ENCODE measurements at regions not wholly inside any gene's neighbourhood (a gene's known extent, or its start where the extent isn't known, plus 50 kb on each side); places are given as distances from the start of the nearest gene placed in this dataset.

- TF ChIP-seq CTCF (IDR thresholded peaks at IDR 0.05; ENCODE audit: borderline replicate concordance, insufficient read depth, low read depth, low read length): no peak
- H3K4me3 ChIP-seq (ENCODE audit: low read depth, low read length): no peak overlapping the region
These were observed 304.3 kb upstream of the NCAM1 start for GRCh38 chr11:112656772-112657428.

DNA sequence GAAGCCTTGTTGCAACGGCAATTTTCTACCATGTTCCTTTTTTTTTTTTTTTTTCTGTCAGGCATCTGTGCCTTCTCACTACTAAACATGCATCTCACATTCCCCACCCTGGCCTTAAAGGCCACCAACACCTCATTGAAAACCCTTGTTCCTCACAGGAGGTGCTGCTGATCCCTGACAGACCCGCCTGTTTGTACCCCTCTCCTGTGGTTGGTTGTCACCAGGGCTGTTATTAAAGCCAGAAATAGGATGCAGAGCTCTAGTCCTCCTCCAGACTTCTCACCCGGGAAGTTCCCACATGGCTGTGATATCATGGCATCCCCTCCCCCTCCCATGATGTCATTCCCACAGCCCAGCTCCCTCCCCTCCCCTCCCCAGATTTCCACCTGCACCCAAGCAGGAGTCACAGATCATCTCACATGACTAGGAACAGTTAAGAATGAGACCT, 302.8 kb upstream of the NCAM1 start:
- TF ChIP-seq CTCF (IDR thresholded peaks at IDR 0.05; ENCODE audit: borderline replicate concordance, insufficient read depth, low read depth, low read length): no peak

GRCh38 chr11:112661146-112661545, 300.1 kb upstream of the NCAM1 start:
- TF ChIP-seq CTCF (IDR thresholded peaks at IDR 0.05; ENCODE audit: borderline replicate concordance, insufficient read depth, low read depth, low read length): no peak
- H3K4me3 ChIP-seq (ENCODE audit: low read depth, low read length): no peak overlapping the region

More for the DNA sequence above, 302.8 kb upstream of the NCAM1 start:
- no peak overlapping the region for H3K4me3 ChIP-seq (ENCODE audit: low read depth, low read length)

- no peak overlapping the region for H3K4me3 ChIP-seq (ENCODE audit: low read depth, low read length)
- no peak for TF ChIP-seq CTCF (IDR thresholded peaks at IDR 0.05; ENCODE audit: borderline replicate concordance, insufficient read depth, low read depth, low read length)
These were observed 299.6 kb upstream of the NCAM1 start for GRCh38 chr11:112661571-112661970.

DNA sequence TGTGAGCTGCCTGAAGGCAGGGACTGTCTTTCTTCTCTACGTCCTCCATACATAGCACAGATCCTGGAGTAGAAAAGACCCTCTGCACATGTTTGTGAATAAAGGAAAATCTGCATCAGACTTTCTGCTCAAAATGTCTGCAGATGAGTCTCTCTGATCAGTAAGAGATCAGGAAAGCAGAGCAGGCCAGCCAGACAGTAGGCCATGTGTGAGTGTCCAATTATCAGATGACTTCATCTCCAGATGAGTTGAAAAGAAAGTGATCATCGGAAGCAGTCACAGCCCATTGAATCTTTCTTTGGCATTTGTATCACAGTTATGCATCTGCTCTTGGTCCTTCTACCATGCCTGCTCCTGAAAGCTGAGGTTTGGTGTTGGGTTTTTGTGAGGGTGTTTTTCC, 298.7 kb upstream of the NCAM1 start:
- TF ChIP-seq CTCF (IDR thresholded peaks at IDR 0.05; ENCODE audit: borderline replicate concordance, insufficient read depth, low read depth, low read length): no peak
- H3K4me3 ChIP-seq (ENCODE audit: low read depth, low read length): no peak overlapping the region

- no peak for TF ChIP-seq CTCF (IDR thresholded peaks at IDR 0.05; ENCODE audit: borderline replicate concordance, insufficient read depth, low read depth, low read length)
- H3K4me3 ChIP-seq (ENCODE audit: low read depth, low read length): no peak overlapping the region
These were observed 297.1 kb upstream of the NCAM1 start for GRCh38 chr11:112663947-112664634.

DNA sequence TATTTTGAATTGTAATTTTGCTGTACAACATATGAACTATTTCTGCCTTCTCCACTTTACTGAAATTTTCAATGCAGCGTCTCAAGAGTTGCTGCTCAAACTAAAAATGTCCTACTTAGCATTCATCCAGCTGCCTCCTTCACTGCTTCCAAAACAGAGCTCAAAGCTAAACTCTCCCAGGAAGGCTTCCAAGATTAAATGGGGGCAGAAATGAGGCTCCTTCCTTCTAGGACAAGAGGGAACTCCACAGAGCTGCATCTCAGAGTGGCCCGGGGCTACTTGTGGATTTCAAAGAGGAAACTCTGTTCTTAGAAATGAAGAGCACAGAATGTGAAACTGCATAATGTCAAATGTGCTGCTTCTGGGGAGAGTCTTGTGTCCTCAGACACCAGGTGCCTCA, 295.9 kb upstream of the NCAM1 start:
- H3K4me3 ChIP-seq (ENCODE audit: low read depth, low read length): no peak overlapping the region
- TF ChIP-seq CTCF (IDR thresholded peaks at IDR 0.05; ENCODE audit: borderline replicate concordance, insufficient read depth, low read depth, low read length): no peak
